Gastrocnemius medialis (tissue), 4 donors: ENCODE measurements at regions not wholly inside any gene's neighbourhood (a gene's known extent, or its start where the extent isn't known, plus 50 kb on each side); places are given as distances from the start of the nearest gene placed in this dataset.

ENCODE experiments used
- CTCF ChIP-seq, 5 experiments: fragments of 450-650 bp in 3 of 5; fragments of 200-600 bp in 2 of 5; sonication (generic) in 2 of 5; IDR thresholded peaks in 4 of 5; conservative IDR thresholded peaks in 1 of 5; 1 replicate in 4 of 5; 2 replicates in 1 of 5; pipeline ENCODE4 v1.5.1; 2016 to 2019; ENCODE audit warnings: antibody characterized with exemption in 5 of 5, mild to moderate bottlenecking in 3 of 5, moderate library complexity in 3 of 5
- POLR2A ChIP-seq, 2 donors: fragments of 450-650 bp; IDR thresholded peaks; one replicate each; pipeline ENCODE4 v1.6.1; 2017; ENCODE audit warnings: antibody characterized with exemption in 2 of 2, mild to moderate bottlenecking in 2 of 2, moderate library complexity in 2 of 2

- TF ChIP-seq CTCF (IDR thresholded peaks at IDR 0.05 in 4 of 5, conservative IDR thresholded peaks at IDR 0.05 in 1 of 5) (no peak), POLR2A (IDR thresholded peaks at IDR 0.05) (no peak)
Observed at GRCh38 chr1:234838182-234838581, 228.2 kb upstream of the IRF2BP2 start.
